NCI-H146 treated with DMSO at 0.1 percent for 48 hours (cell line): ENCODE measurements at regions not wholly inside any gene's neighbourhood (a gene's known extent, or its start where the extent isn't known, plus 50 kb on each side); places are given as distances from the start of the nearest gene placed in this dataset.

Source experiments
- DNase-seq: peaks from one replicate; lab custom pipeline; 2025; ENCODE audit not compliant: unreplicated experiment; lab: John Stamatoyannopoulos, UW

- peak; percentile 62 for DNase-seq
These were observed 71.7 kb upstream of the WWC1 start for GRCh38 chr5:168219515-168220410.

GRCh38 chr5:168224085-168224484 lies 67.4 kb upstream of the WWC1 start:
- DNase-seq: no peak

- no peak for DNase-seq
These were observed 65.4 kb upstream of the WWC1 start for GRCh38 chr5:168226012-168226411.

- no peak for DNase-seq
These were observed 64.4 kb upstream of the WWC1 start for GRCh38 chr5:168227001-168227400.

- no peak for DNase-seq
These were observed 63.4 kb upstream of the WWC1 start for GRCh38 chr5:168227973-168228615.

GRCh38 chr5:168228668-168229067 lies 62.8 kb upstream of the WWC1 start:
- DNase-seq: no peak

GRCh38 chr5:168234133-168234532 lies 57.3 kb upstream of the WWC1 start:
- no peak for DNase-seq

GRCh38 chr5:168238463-168238862 lies 53.0 kb upstream of the WWC1 start:
- no peak for DNase-seq

- no peak for DNase-seq
These were observed 52.1 kb upstream of the WWC1 start for GRCh38 chr5:168239325-168239724.
